Transverse colon (tissue), 4 donors: ENCODE measurements at regions not wholly inside any gene's neighbourhood (a gene's known extent, or its start where the extent isn't known, plus 50 kb on each side); places are given as distances from the start of the nearest gene placed in this dataset.

ENCODE experiments used
- DNase-seq: peaks from one replicate; pipeline ENCODE4 v3.0.0-alpha.2; 2019
- H3K27ac ChIP-seq, 4 donors: fragments of 200-600 bp; sonication (generic); 2 replicates each; pipeline ENCODE4 v1.5.1; 2016 to 2018; ENCODE audit warnings: inconsistent platforms in 4 of 4
- H3K27me3 ChIP-seq: fragments of 200-600 bp; sonication (generic); 2 replicates; pipeline ENCODE4 v1.5.1; 2017; ENCODE audit warnings: inconsistent platforms
- H3K36me3 ChIP-seq, 4 donors: fragments of 200-600 bp; sonication (generic); 2 replicates each; pipeline ENCODE4 v1.5.1; 2017 to 2019; ENCODE audit warnings: inconsistent platforms in 4 of 4
- H3K4me1 ChIP-seq, 4 donors: fragments of 200-600 bp; sonication (generic); 2 replicates each; pipeline ENCODE4 v1.5.1; 2017 to 2020; ENCODE audit warnings: inconsistent platforms in 4 of 4
- H3K4me3 ChIP-seq, 4 donors: fragments of 200-600 bp; sonication (generic); 1 replicate in 1 of 4; 2 replicates in 3 of 4; pipeline versions ENCODE4 v1.5.1 to v1.6.1; 2017 to 2019; ENCODE audit warnings: inconsistent platforms in 4 of 4
- H3K9me3 ChIP-seq, 2 donors: fragments of 200-600 bp; sonication (generic); 2 replicates each; pipeline ENCODE4 v1.5.1; 2017 to 2019; ENCODE audit warnings: inconsistent platforms in 2 of 2
- CTCF ChIP-seq, 5 experiments: fragments of 200-600 bp in 3 of 5; fragments of 450-650 bp in 2 of 5; sonication (generic) in 3 of 5; IDR thresholded peaks; 1 replicate in 2 of 5; 2 replicates in 3 of 5; pipeline ENCODE4 v1.5.1; 2016 to 2017; ENCODE audit warnings: antibody characterized with exemption in 5 of 5, inconsistent platforms in 3 of 5, mild to moderate bottlenecking in 2 of 5, moderate library complexity in 1 of 5
- EP300 ChIP-seq: sonication (generic); formaldehyde crosslinking; IDR thresholded peaks from one replicate; pipeline ENCODE4 v1.6.1; 2017; ENCODE audit warnings: antibody characterized with exemption, low read depth
- POLR2A ChIP-seq: fragments of 450-650 bp; IDR thresholded peaks from one replicate; pipeline ENCODE4 v1.6.1; 2016; ENCODE audit warnings: antibody characterized with exemption, mild to moderate bottlenecking, moderate library complexity
- POLR2AphosphoS5 ChIP-seq, 3 donors: sonication (generic); formaldehyde crosslinking; IDR thresholded peaks; one replicate each; pipeline ENCODE4 v1.6.1; 2016; ENCODE audit warnings: antibody characterized with exemption in 3 of 3
- WGBS, 2 donors: methylation state at CpG; one replicate each; pipeline ENCODE4 v1.1.5; 2018; ENCODE audit warnings: low coverage in 1 of 2; 5-methylcytosine and 5-hydroxymethylcytosine counted together
- in situ Hi-C, 4 donors: fragments of 200-750 bp; cut with MboI; loops; one replicate each; pipeline versions ENCODE4 v1.15.0 to v1.15.1; 2017; ENCODE audit warnings: low sequenced_read_pairs in 3 of 4, low pct_ligation_motif_present in 1 of 4, low pct_unique_long_range_greater_than_20kb in 1 of 4
- intact Hi-C: fragments of 100-400 bp; cut with DNase I; formaldehyde crosslinking; loops from one replicate; pipeline ENCODE4 v1.15.1; 2023; ENCODE audit warnings: low total_unique reads

- intact Hi-C loops = no loop called here
- Histone ChIP-seq H3K4me3 (no peak overlapping the region), H3K9me3 (no peaks in the 10 kb centered on the region), H3K27me3 (no peaks in the 10 kb centered on the region), H3K27ac (no peak overlapping the region), H3K4me1 (no peaks in the 10 kb centered on the region), H3K36me3 (no peaks in the 10 kb centered on the region)
- WGBS, 2 donors = 83% methylated on average over 5 of the region's 5 CpGs; no CpG with 5 or more reads in 1 of the 2 donors
- no peak for DNase-seq
- TF ChIP-seq POLR2AphosphoS5 (IDR thresholded peaks at IDR 0.05) = no peak
- no peak for TF ChIP-seq CTCF (IDR thresholded peaks at IDR 0.05)
- no peak for TF ChIP-seq EP300
- TF ChIP-seq POLR2A = no peak
- in situ Hi-C loops = no loop called here
These were observed 129.1 kb upstream of the LINC00305 start for GRCh38 chr18:64278026-64278425.

- H3K9me3 ChIP-seq = no peaks in the 10 kb centered on the region
- H3K27ac ChIP-seq = no peak overlapping the region
- no peaks in the 10 kb centered on the region for H3K27me3 ChIP-seq
- in situ Hi-C loops (no loop called here), intact Hi-C loops (no loop called here)
- WGBS, 2 donors = 54 to 68% methylated on average over 5 of the region's 5 CpGs
- no peak overlapping the region for H3K4me3 ChIP-seq
- no peak for DNase-seq
- TF ChIP-seq POLR2A (no peak), POLR2AphosphoS5 (IDR thresholded peaks at IDR 0.05) (no peak), CTCF (IDR thresholded peaks at IDR 0.05) (no peak), EP300 (no peak)
- H3K36me3 ChIP-seq = no peaks in the 10 kb centered on the region
- H3K4me1 ChIP-seq = no peaks in the 10 kb centered on the region
These were observed 127.6 kb upstream of the LINC00305 start for GRCh38 chr18:64276311-64277090.

GRCh38 chr18:64275593-64276300 lies 126.9 kb upstream of the LINC00305 start:
- in situ Hi-C loops = no loop called here
- H3K36me3 ChIP-seq = no peaks in the 10 kb centered on the region
- WGBS, 2 donors = 48 to 58% methylated on average over 2 to 3 of the region's 3 CpGs
- intact Hi-C loops = no loop called here
- H3K9me3 ChIP-seq = no peaks in the 10 kb centered on the region
- no peaks in the 10 kb centered on the region for H3K27me3 ChIP-seq
- no peak overlapping the region for H3K4me3 ChIP-seq
- no peak for DNase-seq
- no peak overlapping the region for H3K27ac ChIP-seq
- no peaks in the 10 kb centered on the region for H3K4me1 ChIP-seq
- TF ChIP-seq EP300 (no peak), CTCF (IDR thresholded peaks at IDR 0.05) (no peak), POLR2AphosphoS5 (IDR thresholded peaks at IDR 0.05) (no peak), POLR2A (no peak)

- Histone ChIP-seq H3K4me3 (no peak overlapping the region), H3K27ac (no peak overlapping the region), H3K4me1 (no peaks in the 10 kb centered on the region), H3K9me3 (no peaks in the 10 kb centered on the region), H3K36me3 (no peaks in the 10 kb centered on the region), H3K27me3 (no peaks in the 10 kb centered on the region)
- DNase-seq = no peak
- TF ChIP-seq CTCF (IDR thresholded peaks at IDR 0.05) = no peak
- TF ChIP-seq POLR2AphosphoS5 (IDR thresholded peaks at IDR 0.05) = no peak
- no peak for TF ChIP-seq EP300
- TF ChIP-seq POLR2A = no peak
- WGBS, 2 donors = 75 to 76% methylated on average over 2 to 3 of the region's 3 CpGs
- intact Hi-C loops (no loop called here), in situ Hi-C loops (no loop called here)
These were observed 124.8 kb upstream of the LINC00305 start for GRCh38 chr18:64273724-64274123.
